HG03439 (cell line): ENCODE measurements at regions not wholly inside any gene's neighbourhood (a gene's known extent, or its start where the extent isn't known, plus 50 kb on each side); places are given as distances from the start of the nearest gene placed in this dataset.

Source experiments
- ATAC-seq: cut with Tn5 transposase; IDR thresholded peaks from one replicate; pipeline ENCODE4 v1.9.1; 2021; ENCODE audit warnings: mild to moderate bottlenecking, moderate library complexity; ENCODE audit not compliant: unreplicated experiment

- ATAC-seq, result no peak
Measured at GRCh38 chr1:204819495-204819894, 51.2 kb upstream of the NFASC start.
